ENCODE measurements at regions not wholly inside any gene's neighbourhood (a gene's known extent, or its start where the extent isn't known, plus 50 kb on each side); places are given as distances from the start of the nearest gene placed in this dataset.

DNA sequence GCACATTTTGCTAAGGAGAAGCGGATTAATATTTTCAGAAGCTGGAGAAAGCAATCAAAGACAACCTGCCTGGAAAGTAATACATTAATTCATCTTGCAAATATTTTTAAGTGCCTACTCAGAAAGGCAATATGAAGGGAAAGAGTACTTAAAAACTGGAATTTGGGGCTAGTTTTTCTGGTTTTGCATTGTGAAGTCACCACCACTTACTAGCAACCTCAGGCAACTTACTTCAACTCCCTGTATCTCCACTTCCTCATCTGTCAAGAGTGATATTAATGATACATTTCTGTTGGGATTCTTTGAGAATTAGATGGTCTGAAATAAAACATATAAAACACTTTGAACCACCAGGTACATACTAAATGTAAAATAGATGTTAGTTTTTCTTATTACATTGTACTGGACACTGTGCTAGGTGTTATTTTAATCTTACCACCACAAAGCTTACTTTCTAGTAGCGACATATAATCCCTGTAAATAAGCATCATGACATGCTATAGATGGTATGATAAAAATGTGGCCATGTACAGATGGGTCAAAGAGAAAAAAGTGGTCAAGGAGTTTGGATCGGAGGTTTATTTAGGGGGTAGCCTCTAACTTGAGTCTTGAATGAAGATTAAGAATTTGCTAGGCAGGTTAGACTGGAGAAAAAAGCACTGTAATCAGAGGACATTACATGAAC lies 101.2 kb downstream of the SPRY2 start (continued):
- TF ChIP-seq, protein P1, sequence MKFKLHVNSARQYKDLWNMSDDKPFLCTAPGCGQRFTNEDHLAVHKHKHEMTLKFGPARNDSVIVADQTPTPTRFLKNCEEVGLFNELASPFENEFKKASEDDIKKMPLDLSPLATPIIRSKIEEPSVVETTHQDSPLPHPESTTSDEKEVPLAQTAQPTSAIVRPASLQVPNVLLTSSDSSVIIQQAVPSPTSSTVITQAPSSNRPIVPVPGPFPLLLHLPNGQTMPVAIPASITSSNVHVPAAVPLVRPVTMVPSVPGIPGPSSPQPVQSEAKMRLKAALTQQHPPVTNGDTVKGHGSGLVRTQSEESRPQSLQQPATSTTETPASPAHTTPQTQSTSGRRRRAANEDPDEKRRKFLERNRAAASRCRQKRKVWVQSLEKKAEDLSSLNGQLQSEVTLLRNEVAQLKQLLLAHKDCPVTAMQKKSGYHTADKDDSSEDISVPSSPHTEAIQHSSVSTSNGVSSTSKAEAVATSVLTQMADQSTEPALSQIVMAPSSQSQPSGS (CRISPR knock-in tag; IDR thresholded peaks at IDR 0.05; ENCODE audit: borderline replicate concordance, low read depth) = no peak
- TF ChIP-seq ATF3 (CRISPR knock-in tag; conservative IDR thresholded peaks at IDR 0.05) = no peak
- TF ChIP-seq CREM (CRISPR knock-in tag; IDR thresholded peaks at IDR 0.05) = no peak
- TF ChIP-seq ZNF396 (CRISPR knock-in tag; IDR thresholded peaks at IDR 0.05; ENCODE audit: borderline replicate concordance) = no peak
- no peak for TF ChIP-seq NR2C2 (CRISPR knock-in tag; IDR thresholded peaks at IDR 0.05)

DNA sequence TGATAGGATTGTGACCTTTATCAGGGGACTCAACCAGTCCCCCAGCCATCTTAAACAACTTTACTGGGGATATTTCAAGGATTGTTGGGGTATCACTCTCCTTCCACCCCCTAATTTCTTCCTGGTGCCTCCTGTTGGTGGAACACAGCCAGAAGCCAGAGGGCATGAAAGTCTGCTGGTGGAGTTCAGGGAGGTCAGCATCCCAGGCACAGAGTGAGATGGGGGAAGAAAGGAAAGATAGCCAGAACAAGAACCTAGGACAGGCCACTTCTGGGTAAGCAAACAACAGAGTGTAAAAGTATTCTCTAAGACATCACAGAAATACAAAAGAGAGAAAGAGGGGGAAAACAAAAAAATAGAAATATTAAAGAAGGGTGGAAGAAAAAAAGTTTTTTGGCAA lies 101.8 kb downstream of the SPRY2 start:
- CTCF ChIA-PET = no interaction called here
- no peaks in the 10 kb centered on the region for H3K27me3 Mint-ChIP-seq (ENCODE audit: low read depth)
- no peak for TF ChIP-seq NR3C1 (CRISPR knock-in tag; conservative IDR thresholded peaks at IDR 0.05; ENCODE audit: low read depth)
- no peak for TF ChIP-seq ZNF671 (CRISPR knock-in tag; IDR thresholded peaks at IDR 0.05)
- no peak for TF ChIP-seq OVOL2 (CRISPR knock-in tag; IDR thresholded peaks at IDR 0.05; ENCODE audit: borderline replicate concordance)
- TF ChIP-seq CREB1 (CRISPR knock-in tag; IDR thresholded peaks at IDR 0.05) = no peak
- TF ChIP-seq, protein P1 (CRISPR knock-in tag; IDR thresholded peaks at IDR 0.05; ENCODE audit: borderline replicate concordance, low read depth) = no peak
- TF ChIP-seq SMAD4 (CRISPR knock-in tag; IDR thresholded peaks at IDR 0.05) = no peak
- no peak for TF ChIP-seq CBFB (CRISPR knock-in tag; IDR thresholded peaks at IDR 0.05; ENCODE audit: low read depth)
- TF ChIP-seq USF2 (CRISPR knock-in tag; IDR thresholded peaks at IDR 0.05) = no peak
- TF ChIP-seq ZNF416 (CRISPR knock-in tag; IDR thresholded peaks at IDR 0.05) = no peak
- TF ChIP-seq NFATC4 (CRISPR knock-in tag; IDR thresholded peaks at IDR 0.05) = no peak
- no peak for TF ChIP-seq ZNF317 (CRISPR knock-in tag; IDR thresholded peaks at IDR 0.05; ENCODE audit: borderline replicate concordance, low read depth)
- no peak for TF ChIP-seq NFYB (CRISPR knock-in tag; conservative IDR thresholded peaks at IDR 0.05; ENCODE audit: low read depth)
- TF ChIP-seq, protein P2, sequence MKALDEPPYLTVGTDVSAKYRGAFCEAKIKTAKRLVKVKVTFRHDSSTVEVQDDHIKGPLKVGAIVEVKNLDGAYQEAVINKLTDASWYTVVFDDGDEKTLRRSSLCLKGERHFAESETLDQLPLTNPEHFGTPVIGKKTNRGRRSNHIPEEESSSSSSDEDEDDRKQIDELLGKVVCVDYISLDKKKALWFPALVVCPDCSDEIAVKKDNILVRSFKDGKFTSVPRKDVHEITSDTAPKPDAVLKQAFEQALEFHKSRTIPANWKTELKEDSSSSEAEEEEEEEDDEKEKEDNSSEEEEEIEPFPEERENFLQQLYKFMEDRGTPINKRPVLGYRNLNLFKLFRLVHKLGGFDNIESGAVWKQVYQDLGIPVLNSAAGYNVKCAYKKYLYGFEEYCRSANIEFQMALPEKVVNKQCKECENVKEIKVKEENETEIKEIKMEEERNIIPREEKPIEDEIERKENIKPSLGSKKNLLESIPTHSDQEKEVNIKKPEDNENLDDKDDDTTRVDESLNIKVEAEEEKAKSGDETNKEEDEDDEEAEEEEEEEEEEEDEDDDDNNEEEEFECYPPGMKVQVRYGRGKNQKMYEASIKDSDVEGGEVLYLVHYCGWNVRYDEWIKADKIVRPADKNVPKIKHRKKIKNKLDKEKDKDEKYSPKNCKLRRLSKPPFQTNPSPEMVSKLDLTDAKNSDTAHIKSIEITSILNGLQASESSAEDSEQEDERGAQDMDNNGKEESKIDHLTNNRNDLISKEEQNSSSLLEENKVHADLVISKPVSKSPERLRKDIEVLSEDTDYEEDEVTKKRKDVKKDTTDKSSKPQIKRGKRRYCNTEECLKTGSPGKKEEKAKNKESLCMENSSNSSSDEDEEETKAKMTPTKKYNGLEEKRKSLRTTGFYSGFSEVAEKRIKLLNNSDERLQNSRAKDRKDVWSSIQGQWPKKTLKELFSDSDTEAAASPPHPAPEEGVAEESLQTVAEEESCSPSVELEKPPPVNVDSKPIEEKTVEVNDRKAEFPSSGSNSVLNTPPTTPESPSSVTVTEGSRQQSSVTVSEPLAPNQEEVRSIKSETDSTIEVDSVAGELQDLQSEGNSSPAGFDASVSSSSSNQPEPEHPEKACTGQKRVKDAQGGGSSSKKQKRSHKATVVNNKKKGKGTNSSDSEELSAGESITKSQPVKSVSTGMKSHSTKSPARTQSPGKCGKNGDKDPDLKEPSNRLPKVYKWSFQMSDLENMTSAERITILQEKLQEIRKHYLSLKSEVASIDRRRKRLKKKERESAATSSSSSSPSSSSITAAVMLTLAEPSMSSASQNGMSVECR (CRISPR knock-in tag; IDR thresholded peaks at IDR 0.05; ENCODE audit: borderline replicate concordance) = no peak
- no peak for TF ChIP-seq ZNF121 (CRISPR knock-in tag; IDR thresholded peaks at IDR 0.05)
- TF ChIP-seq, protein P3, sequence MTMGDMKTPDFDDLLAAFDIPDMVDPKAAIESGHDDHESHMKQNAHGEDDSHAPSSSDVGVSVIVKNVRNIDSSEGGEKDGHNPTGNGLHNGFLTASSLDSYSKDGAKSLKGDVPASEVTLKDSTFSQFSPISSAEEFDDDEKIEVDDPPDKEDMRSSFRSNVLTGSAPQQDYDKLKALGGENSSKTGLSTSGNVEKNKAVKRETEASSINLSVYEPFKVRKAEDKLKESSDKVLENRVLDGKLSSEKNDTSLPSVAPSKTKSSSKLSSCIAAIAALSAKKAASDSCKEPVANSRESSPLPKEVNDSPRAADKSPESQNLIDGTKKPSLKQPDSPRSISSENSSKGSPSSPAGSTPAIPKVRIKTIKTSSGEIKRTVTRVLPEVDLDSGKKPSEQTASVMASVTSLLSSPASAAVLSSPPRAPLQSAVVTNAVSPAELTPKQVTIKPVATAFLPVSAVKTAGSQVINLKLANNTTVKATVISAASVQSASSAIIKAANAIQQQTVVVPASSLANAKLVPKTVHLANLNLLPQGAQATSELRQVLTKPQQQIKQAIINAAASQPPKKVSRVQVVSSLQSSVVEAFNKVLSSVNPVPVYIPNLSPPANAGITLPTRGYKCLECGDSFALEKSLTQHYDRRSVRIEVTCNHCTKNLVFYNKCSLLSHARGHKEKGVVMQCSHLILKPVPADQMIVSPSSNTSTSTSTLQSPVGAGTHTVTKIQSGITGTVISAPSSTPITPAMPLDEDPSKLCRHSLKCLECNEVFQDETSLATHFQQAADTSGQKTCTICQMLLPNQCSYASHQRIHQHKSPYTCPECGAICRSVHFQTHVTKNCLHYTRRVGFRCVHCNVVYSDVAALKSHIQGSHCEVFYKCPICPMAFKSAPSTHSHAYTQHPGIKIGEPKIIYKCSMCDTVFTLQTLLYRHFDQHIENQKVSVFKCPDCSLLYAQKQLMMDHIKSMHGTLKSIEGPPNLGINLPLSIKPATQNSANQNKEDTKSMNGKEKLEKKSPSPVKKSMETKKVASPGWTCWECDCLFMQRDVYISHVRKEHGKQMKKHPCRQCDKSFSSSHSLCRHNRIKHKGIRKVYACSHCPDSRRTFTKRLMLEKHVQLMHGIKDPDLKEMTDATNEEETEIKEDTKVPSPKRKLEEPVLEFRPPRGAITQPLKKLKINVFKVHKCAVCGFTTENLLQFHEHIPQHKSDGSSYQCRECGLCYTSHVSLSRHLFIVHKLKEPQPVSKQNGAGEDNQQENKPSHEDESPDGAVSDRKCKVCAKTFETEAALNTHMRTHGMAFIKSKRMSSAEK (CRISPR knock-in tag; IDR thresholded peaks at IDR 0.05; ENCODE audit: borderline replicate concordance) = no peak
- no peak for TF ChIP-seq SOX15 (CRISPR knock-in tag; IDR thresholded peaks at IDR 0.05)
- TF ChIP-seq GTF2I (CRISPR knock-in tag; conservative IDR thresholded peaks at IDR 0.05) = no peak
- TF ChIP-seq SMAD3 (CRISPR knock-in tag; IDR thresholded peaks at IDR 0.05; ENCODE audit: borderline replicate concordance) = no peak
- H3K4me3 Mint-ChIP-seq = no peak overlapping the region
- POLR2A ChIA-PET = no interaction called here
- H3K4me1 Mint-ChIP-seq = peaks cover 25% of the 10 kb centered on the region
- DNase-seq (ENCODE audit: low spot score) (no peak), ATAC-seq (peak; percentile 57)
- no peaks in the 10 kb centered on the region for H3K9me3 Mint-ChIP-seq
- H3K27ac Mint-ChIP-seq = no peak overlapping the region
- H3K36me3 Mint-ChIP-seq = no peaks in the 10 kb centered on the region
